ENCODE measurements at regions not wholly inside any gene's neighbourhood (a gene's known extent, or its start where the extent isn't known, plus 50 kb on each side); places are given as distances from the start of the nearest gene placed in this dataset.

- TF ChIP-seq CTCF (IDR thresholded peaks at IDR 0.05 in 2 of 3, conservative IDR thresholded peaks at IDR 0.05 in 1 of 3; ENCODE audit: borderline replicate concordance in 1 of 3, insufficient read depth in 1 of 3, low read depth in 2 of 3, low read length in 2 of 3) (no peak), ZNF274 (IDR thresholded peaks at IDR 0.05; ENCODE audit: low read depth, low read length) (no peak), POLR2AphosphoS5 (IDR thresholded peaks at IDR 0.05; ENCODE audit: low read depth, low read length) (no peak), CEBPB (IDR thresholded peaks at IDR 0.05; ENCODE audit: low read depth) (no peak), EZH2 (IDR thresholded peaks at IDR 0.05) (no peak), SIN3A (IDR thresholded peaks at IDR 0.05; ENCODE audit: low read depth) (no peak), POLR2A (IDR thresholded peaks at IDR 0.05; ENCODE audit: borderline replicate concordance, extremely low read depth, insufficient read depth, insufficient read length) (no peak), JUND (IDR thresholded peaks at IDR 0.05) (no peak), ATF3 (IDR thresholded peaks at IDR 0.05) (no peak), EZH2phosphoT487 (IDR thresholded peaks at IDR 0.05; ENCODE audit: borderline replicate concordance) (no peak), SP1 (IDR thresholded peaks at IDR 0.05; ENCODE audit: low read depth) (no peak), FOSL1 (IDR thresholded peaks at IDR 0.05; ENCODE audit: low read depth) (no peak), TCF7L2 (IDR thresholded peaks at IDR 0.05; ENCODE audit: borderline replicate concordance, extremely low read depth, insufficient read depth, insufficient read length) (no peak)
These were observed 1091.9 kb downstream of the NSUN3 start for GRCh38 chr3:95154766-95155165.
